HTR-8/SVneo (cell line): ENCODE measurements at regions not wholly inside any gene's neighbourhood (a gene's known extent, or its start where the extent isn't known, plus 50 kb on each side); places are given as distances from the start of the nearest gene placed in this dataset.
"Not testable (repeated sequence)": the region's sequence is repeated elsewhere in the genome, so short reads cannot be mapped to it uniquely, and the experiment has no call there.

Experiments used
- DNase-seq: peaks from one replicate; pipeline ENCODE4 v3.0.0; 2011; ENCODE audit warnings: low spot score, mixed read lengths; ENCODE audit not compliant: insufficient read length
- FAIRE-seq: peaks from 2 replicates; lab custom pipeline; 2011; peaks lifted over from hg19 to GRCh38; lab: Jason Lieb, UNC

DNA sequence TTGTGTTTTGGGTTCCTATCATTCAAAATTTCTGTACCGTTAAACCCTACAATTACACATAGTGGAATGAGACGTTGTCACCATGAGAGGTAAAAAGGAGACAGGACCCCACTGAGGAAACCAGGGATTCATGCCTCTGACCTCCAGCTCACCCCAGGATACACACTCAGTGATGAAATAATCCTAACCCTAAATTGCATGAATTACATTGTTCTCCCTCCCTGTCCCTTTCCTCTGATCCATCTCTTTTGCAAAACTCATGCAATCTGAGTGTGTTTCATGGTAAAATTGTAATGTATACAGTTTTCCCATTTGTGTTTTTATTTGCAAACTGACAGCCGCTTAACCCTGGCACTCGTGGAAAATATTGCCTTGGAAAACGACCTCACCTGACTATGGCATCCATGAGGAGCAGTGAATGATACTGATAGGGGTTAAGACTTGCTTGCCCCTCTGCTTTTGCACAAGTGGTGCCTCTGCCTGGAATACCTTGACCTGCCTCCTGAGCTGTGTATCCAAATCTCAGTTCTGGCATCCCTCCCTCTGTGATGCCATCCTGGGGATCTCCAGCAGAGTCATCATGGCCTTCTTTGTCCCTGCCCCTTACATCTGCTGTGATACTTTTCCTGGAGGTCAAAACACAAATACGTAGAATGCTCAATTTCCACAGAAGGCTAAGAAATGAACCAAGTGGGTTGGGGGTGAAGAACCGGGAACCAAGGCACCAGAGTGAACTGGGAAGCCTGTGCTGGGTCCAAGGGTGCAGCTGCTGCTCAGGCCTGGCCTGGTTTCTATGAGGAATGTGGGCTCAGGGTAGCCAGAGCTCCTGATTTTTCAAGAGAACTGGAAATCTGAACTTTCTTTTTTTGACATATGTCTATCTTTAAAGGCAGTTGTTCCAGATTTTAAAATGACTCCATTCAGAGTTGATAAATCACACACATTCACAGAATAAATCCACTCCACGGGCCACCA is 211.6 kb upstream of the ZNF217 start:
- FAIRE-seq, result peak; percentile 93

DNA sequence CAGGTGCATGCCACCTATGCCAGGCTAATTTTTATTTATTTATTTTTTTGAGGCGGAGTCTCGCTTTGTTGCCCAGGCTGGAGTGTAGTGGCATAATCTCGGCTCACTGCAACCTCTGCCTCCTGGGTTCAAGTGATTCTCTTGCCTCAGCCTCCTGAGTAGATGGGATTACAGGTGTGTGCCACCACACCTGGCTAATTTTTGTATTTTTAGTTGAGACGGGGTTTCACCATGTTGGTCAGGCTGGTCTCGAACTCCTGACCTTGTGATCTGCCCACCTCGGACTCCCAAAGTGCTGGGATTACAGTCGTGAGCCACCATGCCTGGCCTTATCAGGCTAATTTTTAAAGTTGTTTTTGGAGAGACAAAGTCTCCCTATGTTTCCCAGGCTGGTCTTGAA is 210.7 kb upstream of the ZNF217 start:
- FAIRE-seq, DNase-seq: not testable (repeated sequence)

More for the DNA sequence above, 211.6 kb upstream of the ZNF217 start:
- DNase-seq, result no peak

DNA sequence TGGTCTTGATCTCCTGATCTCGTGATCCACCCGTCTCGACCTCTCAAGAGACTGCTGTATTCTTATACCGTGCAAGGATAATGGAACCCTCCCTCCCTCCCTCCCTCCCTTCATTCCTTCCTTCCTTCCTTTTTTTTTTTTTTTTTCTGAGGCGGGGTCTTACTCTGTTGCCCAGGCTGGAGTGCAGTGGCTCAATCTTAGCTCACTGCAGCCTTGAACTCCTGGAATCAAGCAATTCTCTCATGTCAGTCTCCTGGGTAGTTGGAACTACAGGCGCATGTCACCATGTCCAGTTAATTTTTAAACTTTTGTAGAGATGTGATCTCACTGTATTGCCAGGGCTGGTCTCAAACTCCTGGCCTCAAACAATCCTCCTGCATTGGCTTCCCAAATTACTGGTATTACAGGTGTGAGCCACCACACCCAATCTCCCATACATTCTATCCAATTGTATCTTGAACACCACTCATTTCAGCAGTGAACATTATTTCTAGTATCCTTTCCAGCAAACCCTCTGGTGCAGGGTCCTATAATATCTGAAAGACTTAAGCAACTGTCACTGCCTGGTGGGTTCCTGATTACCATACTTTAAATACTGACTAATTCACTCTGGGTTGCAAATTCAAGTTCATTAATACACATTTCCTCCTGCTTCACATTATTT is 210.0 kb upstream of the ZNF217 start:
- DNase-seq (no peak), FAIRE-seq (no peak)

DNA sequence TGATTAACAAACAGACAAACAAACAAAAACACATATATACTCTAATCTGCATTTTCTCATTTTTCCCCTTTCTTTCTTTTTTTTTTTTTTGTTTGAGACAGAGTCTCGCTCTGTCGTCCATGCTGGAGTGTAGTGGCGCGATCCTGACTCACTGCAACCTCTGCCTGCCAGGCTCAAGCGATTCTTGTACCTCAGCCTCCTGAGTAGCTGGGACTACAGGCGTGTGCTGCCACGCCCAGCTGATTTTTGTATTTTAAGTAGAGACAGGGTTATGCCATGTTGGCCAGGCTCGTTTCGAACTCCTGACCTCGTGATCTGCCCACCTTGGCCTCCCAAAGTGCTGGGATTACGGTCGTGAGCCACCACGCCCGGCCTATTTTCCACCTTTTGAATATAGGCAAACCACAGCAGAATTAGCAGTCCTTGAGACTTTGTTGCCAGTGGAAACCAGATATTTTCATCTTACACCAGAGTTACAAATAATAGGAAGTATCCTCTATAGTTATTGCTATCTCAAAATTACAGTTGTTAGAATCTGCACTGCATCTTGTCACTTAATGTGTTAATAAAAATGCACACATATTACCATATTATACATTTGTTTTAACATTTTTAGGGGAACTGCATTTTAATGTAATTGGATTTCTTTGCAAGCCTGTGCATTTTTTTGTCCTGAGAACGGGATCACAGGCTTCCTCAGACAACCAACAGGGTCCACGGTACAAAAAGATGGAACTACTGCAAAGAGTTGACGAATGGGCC is 208.2 kb upstream of the ZNF217 start:
- DNase-seq, result no peak
- peak; percentile 38 for FAIRE-seq

DNA sequence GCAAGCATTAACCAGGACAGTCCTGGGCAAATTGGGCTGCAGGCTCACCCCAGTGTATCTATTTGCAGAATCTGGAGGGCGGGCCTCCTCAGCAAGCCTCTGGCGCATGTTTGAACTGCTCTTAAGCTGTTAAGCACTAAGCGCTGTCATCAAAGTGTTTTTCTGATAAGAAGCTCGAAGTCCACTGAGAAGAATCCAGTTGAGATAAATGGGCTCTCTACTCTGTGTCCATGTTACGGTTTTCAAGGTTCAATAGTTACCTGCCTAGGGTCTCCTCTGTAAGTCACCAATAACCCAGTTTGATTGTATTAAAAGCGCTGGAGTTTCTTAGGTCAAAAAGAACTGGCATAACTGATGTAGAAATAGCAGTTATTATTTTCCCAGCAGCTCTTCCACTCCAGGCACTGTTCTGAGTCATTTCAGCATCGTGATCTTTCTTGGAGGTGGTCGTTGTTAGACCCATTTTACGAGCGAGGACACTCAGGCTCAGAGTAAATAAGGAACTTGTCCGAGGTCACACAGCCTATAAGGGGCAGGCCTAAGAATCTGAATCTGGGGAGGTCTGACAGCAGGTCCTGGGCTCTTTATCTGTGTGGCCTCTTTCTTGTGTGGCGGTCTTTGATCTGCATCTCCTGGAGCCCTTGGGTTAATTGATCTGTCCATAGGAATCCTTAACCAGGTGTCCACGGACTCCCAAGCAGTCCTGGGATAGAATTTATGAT is 207.4 kb upstream of the ZNF217 start:
- FAIRE-seq (no peak), DNase-seq (no peak)

DNA sequence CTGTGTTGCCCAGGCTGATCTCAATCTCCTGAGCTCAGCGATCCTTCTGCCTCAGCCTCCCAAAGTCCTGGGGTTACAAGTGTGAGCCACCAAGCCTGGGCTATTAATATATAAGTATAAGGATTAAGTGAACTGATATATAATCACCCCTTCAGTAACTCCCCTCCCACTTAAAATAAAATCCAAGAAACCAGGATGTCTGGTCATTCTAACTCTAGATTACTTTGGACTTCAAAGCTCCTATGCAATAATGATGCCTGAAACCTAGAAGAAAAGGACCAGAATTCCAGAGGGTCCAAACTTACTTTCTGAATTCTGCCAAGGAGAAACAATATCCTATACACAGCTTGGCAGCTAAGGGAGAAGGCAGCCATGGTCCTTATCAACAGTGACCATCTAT is 206.8 kb upstream of the ZNF217 start:
- FAIRE-seq (peak; percentile 68), DNase-seq (no peak)

DNA sequence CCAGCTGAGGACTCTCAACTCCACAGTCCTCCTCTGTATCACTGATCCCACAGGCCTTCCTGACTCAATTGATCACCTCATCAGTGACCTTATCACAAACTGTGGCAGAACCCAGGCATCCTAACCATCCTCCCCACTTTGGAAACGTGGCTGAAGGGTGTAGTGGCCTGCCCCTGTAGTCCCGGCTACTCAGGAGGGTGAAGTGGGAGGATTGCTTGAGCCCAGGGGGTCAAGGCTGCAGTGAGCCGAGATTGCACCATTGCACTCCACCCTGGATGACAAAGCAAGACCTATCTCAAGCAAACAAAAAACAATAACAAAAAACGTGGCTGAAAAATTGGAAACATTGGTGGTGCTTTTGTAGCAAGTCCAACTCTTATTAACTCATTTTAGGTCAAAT is 203.4 kb upstream of the ZNF217 start:
- DNase-seq (no peak), FAIRE-seq (peak; percentile 98)

DNA sequence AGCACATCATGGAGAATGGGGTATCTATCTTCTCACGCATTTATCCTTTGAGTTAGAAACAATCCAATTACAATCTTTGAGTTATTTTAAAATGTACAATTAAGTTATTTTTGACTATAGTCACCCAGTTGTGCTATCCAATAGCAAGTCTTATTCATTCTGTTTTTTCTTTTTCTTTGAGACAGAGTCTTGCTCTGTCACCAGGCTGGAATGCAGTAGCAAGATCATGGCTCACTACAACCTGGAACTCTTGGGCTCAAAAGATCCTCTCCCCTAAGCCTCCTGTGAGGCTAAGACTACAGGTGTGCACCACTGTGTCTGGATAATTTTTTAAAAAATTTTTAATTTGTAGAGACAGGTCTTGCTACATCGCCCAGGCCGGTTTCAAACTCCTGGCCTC is 201.5 kb upstream of the ZNF217 start:
- DNase-seq (no peak), FAIRE-seq (no peak)

DNA sequence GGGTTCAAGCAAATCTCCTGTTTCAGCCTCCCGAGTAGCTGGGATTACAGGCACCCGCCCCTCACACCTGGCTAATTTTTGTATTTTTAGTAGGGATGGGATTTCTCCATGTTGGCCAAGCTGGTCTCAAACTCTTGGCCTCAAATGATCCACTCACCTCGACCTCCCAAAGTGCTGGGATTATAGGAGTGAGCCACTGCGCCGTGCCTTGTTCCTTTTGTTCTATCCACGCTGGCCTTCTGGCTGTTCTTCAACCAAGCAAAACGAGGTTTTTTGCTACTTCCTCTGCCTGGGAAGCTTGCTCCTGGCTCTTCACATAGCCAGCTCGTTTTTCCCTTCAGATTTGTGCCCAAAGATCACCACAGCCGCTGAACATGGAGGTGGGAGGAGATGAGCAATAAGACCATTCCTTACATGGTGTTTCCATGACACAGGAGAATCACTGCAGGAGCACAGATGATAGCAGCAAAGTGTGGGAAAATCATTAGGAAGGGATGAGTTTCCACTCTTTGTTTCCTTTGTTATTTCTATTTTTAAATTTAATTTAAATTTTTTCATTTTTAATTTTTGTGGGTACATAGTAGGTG is 201.0 kb upstream of the ZNF217 start:
- DNase-seq (no peak), FAIRE-seq (peak; percentile 97)

DNA sequence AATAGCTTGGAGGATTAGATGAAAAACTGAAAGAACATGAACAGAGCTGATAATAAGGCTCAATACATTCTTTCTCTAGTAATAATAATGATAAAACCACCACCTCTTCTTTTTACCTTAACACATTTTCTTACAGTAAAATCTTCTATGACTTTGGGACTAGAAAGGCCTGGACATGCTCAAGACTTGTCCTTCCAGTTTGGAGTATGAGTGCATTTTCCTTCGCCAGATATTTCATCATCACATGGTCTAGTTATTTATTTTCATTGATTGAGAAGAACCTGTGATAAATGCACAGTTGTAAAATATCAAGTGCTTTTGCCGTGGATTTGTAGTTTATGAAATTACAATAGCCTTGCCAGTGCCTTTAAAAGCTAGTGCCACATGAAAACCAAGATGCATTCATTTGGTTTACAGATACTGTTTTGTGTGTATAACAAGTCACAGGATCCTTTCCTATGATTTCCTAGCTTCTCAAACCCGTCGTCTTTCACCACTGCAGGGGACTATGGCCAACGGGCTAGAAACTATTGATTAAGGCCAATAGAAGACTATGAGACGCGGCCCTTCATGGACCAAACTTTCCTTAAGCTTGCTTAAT is 200.2 kb upstream of the ZNF217 start:
- DNase-seq, result no peak
- no peak for FAIRE-seq

DNA sequence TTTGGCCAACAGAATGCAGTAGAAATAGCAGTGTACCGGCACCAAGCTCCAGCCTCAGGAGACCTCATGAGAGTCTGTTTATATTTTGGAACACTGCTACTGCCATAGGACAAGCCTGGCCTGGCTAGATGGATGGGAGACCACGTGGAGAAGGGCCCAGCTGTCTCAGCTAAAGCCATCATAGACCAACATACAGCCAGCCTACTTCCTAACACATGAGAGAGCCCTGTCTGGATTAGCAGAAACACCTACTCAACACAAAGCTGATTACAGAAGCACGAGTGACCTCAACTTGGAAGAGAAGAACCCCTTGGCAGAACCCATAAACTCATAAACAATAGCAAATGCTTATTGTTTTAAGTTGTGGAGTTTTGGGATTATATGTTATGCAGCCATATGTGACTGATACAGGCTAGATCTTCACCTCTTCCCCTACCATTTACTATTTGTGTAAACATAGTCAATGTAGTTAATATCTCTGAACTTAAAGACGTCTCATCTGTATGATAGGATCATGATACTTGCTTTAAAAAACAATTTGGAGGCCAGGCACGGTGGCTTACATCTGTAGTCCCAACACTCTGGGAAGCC is 199.4 kb upstream of the ZNF217 start:
- no peak for DNase-seq
- FAIRE-seq, result peak; percentile 87

DNA sequence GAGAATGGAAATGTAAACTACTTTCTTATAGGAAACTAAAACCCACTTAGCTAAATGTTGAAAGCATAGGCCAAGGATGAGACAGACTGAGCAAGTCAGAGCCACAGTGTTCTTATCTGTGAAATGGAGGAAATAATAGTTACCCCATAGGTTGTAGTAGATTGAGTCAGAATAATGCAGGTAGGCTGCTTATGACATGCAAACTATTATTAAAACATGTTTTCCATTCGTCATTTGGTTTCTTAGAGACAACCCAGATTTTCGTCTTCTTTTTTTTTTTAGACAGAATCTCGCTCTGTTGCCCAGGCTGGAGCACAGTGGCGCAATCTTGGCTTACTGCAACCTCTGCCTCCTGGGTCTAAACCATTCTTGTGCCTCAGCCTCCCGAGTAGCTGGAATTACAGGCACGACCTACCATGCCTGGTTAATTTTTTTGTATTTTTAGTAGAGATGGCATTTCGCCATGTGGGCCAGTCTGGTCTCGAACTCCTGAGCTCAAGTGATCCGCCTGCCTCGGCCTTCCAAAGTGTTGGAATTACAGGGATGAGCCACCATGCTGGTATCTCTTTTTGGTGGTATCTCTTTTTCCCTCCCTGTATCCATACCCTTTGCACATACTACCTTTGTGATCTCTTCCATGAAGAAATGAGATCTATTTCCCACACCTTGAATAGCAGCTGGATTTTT is 196.5 kb upstream of the ZNF217 start:
- no peak for DNase-seq
- FAIRE-seq, result no peak

DNA sequence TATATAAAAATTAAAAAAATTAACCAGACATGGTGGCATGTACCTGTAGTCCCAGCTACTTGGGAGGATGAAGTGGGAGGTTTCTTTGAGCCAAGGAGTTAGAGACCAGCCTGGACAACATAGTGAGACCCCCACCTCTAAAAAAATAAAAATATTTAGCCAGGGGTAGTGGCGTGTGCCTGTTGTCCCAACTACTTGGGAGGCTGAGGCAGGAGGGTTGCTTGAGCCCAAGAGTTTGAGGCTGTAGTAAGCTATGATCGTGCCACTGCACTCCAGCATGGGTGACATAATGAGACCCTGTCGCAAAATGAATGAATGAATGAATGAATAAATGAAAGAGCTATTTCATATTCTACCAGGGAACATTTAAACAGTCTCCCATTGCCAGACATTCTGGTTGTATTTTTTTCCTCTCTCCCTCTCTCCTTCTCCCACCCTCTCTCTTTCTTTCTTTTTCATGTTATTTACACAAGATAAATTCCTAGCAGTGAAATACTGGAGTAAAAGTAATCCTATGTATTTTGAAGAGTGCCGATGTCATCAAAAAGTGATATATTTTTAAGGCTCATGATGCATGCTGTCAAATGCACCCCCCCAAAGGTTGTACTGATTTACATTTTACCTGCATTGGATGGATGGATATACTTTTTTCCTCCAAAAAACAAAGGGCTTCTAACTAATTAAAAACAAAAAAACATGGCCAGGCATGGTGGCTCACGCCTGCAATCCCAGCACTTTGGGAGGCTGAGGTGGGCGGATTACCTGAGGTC is 194.8 kb upstream of the ZNF217 start:
- DNase-seq (no peak), FAIRE-seq (no peak)

DNA sequence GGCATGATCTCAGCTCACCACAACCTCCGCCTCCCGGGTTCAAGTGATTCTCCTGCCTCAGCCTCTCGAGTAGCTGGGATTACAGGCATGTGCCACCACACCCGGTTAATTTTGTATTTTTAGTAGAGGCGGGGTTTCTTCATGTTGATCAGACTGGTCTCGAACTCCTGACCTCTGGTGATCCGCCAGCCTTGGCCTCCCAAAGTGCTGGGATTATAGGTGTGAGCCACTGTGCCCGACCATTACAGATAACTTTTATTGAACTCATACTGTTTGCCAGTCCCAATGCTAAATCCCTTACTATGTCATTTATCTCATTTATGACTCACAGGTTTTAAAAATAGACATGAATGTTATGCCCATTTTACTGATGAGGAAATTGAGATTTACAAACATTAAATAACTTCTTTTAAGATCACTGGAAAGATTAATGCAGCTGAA is 193.9 kb upstream of the ZNF217 start:
- FAIRE-seq, result not testable (repeated sequence)

DNA sequence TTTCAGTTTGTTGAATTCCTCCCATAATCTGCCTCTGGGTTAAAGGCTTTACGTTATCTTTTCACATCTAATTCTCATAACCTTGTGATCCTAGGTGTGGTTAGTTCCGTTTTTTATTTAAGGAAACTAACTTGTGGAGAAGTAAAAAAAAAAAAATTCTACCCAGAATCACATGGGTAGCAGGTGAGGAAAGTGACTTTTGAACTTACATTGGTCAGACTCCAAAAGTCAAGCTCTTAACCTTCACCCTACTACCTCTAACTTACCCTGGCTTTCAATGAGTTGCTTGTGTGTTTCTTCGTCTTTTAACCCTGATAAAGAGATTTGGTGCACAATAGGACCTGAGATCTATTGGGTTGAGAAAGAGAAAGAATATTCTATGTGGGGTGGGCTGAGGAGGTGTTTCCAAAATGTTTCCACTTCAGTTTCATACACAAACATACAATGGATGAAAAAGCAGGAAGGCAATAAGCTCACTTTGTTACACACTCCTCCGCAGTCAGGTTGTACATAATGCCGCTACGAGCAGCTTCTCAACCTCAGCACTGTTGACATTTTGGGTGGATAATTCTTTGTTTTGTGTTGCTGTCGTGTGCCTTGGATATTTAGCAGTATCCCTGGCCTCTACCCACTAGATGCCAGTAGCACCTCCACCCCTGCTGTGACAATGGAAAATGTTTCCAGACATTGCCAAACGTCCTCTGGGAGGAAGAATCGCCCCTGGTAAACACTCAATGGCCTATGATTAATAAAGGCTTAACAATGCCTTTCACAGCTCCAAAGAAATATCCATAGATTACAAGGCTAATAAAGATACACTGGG is 193.0 kb upstream of the ZNF217 start:
- peak; percentile 86 for FAIRE-seq
- no peak for DNase-seq

More for the DNA sequence above, 193.9 kb upstream of the ZNF217 start:
- DNase-seq, result not testable (repeated sequence)

DNA sequence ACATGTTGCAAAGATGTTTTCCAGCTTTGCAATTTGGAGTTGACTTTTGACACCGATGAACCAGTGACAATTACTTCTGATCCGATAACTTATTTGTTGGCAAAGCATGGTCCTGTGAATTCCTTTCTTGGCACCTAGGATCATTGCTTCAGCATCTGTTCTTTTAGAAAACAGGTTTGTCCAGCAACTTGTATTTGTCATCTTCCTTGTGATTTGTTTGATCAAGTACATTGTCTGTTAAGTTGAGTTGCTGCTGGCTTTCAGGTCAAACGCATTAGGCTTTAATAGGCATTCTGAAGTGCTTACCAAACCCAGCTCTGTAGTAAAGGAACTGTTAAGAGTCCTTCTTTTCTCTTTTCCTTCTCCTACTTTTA is 192.4 kb upstream of the ZNF217 start:
- DNase-seq (no peak), FAIRE-seq (peak; percentile 40)

DNA sequence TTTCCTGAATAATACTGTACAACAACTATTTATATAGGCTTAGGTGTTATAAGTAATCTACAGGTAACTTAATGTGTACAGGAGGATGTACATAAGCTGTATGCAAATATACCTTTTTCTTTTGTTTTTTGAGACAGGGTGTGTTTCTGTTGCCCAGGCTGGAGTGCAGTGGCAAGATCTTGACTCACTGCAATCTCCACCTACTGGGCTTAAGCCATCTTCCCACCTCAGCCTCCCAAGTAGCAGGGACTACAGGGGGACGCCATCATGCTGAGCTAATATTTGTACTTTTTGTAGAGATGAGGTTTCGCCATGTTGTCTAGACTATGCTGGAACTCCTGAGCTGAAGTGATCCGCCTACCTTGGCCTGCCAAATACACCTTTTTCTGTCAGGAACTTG is 191.7 kb upstream of the ZNF217 start:
- FAIRE-seq, result peak; percentile 38
- no peak for DNase-seq
